OCI-LY1 (cell line): ENCODE measurements at regions not wholly inside any gene's neighbourhood (a gene's known extent, or its start where the extent isn't known, plus 50 kb on each side); places are given as distances from the start of the nearest gene placed in this dataset.

ENCODE experiments used
- H2AFZ ChIP-seq: fragments of 200-600 bp; sonication (generic), shearing (Covaris generic); 2 replicates; pipeline ENCODE4 v1.6.0; 2014; ENCODE audit warnings: antibody characterized with exemption, mild to moderate bottlenecking, low read length
- H3F3A ChIP-seq: fragments of 200-600 bp; sonication (generic), shearing (Covaris generic); 2 replicates; pipeline ENCODE4 v1.6.0; 2014; ENCODE audit warnings: mild to moderate bottlenecking, antibody characterized with exemption, low read length, moderate library complexity; ENCODE audit not compliant: insufficient read depth
- H3K27ac ChIP-seq: fragments of 200-600 bp; sonication (generic); 2 replicates; pipeline ENCODE4 v1.5.1; 2014; ENCODE audit warnings: low read length, mixed run types, mild to moderate bottlenecking, low read depth; ENCODE audit not compliant: poor library complexity, severe bottlenecking
- H3K27me3 ChIP-seq: fragments of 200-600 bp; sonication (generic); 2 replicates; pipeline ENCODE4 v1.6.0; 2014; ENCODE audit warnings: antibody characterized with exemption, mild to moderate bottlenecking, low read length, moderate library complexity; ENCODE audit not compliant: insufficient read depth
- H3K36me3 ChIP-seq: fragments of 200-600 bp; sonication (generic); 2 replicates; pipeline ENCODE4 v1.6.1; 2014; ENCODE audit warnings: mild to moderate bottlenecking, antibody characterized with exemption, low read length, moderate library complexity, mixed read lengths; ENCODE audit not compliant: insufficient read depth
- H3K4me1 ChIP-seq: fragments of 200-600 bp; sonication (generic); 2 replicates; pipeline ENCODE4 v1.5.1; 2014; ENCODE audit warnings: mild to moderate bottlenecking, low read length, moderate library complexity; ENCODE audit not compliant: insufficient read depth, severe bottlenecking
- H3K4me2 ChIP-seq: fragments of 200-600 bp; sonication (generic), shearing (Covaris generic); 2 replicates; pipeline ENCODE4 v1.6.1; 2014; ENCODE audit warnings: low read length
- H3K4me3 ChIP-seq: fragments of 200-600 bp; sonication (generic); 2 replicates; pipeline ENCODE4 v1.5.1; 2014; ENCODE audit warnings: low read length, low read depth, mild to moderate bottlenecking, mixed read lengths; ENCODE audit not compliant: poor library complexity, severe bottlenecking
- H3K79me2 ChIP-seq: fragments of 200-600 bp; shearing (Covaris generic); 2 replicates; pipeline ENCODE4 v1.6.1; 2016; ENCODE audit warnings: mixed run types, low read length, mixed read lengths; ENCODE audit not compliant: insufficient read depth
- H3K9ac ChIP-seq: fragments of 200-600 bp; sonication (generic), shearing (Covaris generic); 2 replicates; pipeline ENCODE4 v1.6.1; 2014; ENCODE audit warnings: mild to moderate bottlenecking, low read length, mixed read lengths
- H3K9me2 ChIP-seq: fragments of 200-600 bp; sonication (generic), shearing (Covaris generic); 2 replicates; pipeline ENCODE4 v1.6.1; 2014; ENCODE audit warnings: low read depth, mild to moderate bottlenecking, low read length, mixed read lengths
- H3K9me3 ChIP-seq: fragments of 200-600 bp; shearing (Covaris generic); 2 replicates; pipeline ENCODE4 v1.6.1; 2014; ENCODE audit warnings: low read length, mixed read lengths
- H4K20me1 ChIP-seq: fragments of 200-600 bp; sonication (generic), shearing (Covaris generic); 2 replicates; pipeline ENCODE4 v1.6.0; 2016; ENCODE audit warnings: mild to moderate bottlenecking, low read length; ENCODE audit not compliant: insufficient read depth
- EZH2 ChIP-seq: fragments of 200-600 bp; sonication (generic), shearing (Covaris generic); IDR thresholded peaks from 2 replicates; pipeline ENCODE4 v1.8.0; 2017; ENCODE audit warnings: borderline replicate concordance, mixed run types, mild to moderate bottlenecking, antibody characterized with exemption, low read length, moderate library complexity, mixed read lengths
- TF ChIP-seq, protein P1 (sequence below): fragments of 200-600 bp; sonication (generic), shearing (Covaris generic); IDR thresholded peaks from 2 replicates; pipeline ENCODE4 v1.5.1; 2017; ENCODE audit warnings: mild to moderate bottlenecking, antibody characterized with exemption, low read length, moderate library complexity, mixed read lengths

DNA sequence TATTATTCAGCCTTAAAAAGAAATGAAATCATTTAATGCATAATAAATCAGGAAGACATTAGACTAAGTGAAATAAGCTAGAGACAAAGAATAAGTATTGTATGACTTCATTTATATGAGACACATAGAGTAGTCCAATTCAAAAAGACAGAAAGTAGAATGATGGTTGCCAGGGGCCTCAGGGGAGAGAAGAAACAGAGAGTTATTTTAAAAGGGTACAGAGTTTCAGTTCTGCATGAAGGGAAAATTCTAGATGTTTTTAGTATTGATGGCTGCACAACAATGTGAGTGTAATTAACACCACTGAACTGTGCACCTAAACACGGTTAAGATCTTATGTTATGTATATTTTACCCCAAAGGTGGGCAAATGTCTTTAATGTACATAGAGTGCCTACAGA, 1407.9 kb upstream of the MAP3K7 start:
- Histone ChIP-seq H3K4me2 (no peak overlapping the region), H3K4me3 (no peak overlapping the region), H3K9me3 (no peaks in the 10 kb centered on the region), H2AFZ (no peak overlapping the region), H3K27ac (no peak overlapping the region), H4K20me1 (no peaks in the 10 kb centered on the region), H3K27me3 (no peaks in the 10 kb centered on the region), H3K79me2 (no peaks in the 10 kb centered on the region), H3K9ac (no peak overlapping the region), H3K4me1 (no peaks in the 10 kb centered on the region), H3K9me2 (no peaks in the 10 kb centered on the region), H3F3A (no peaks in the 10 kb centered on the region), H3K36me3 (no peaks in the 10 kb centered on the region)
- TF ChIP-seq EZH2 = no peak
- TF ChIP-seq, protein P1, sequence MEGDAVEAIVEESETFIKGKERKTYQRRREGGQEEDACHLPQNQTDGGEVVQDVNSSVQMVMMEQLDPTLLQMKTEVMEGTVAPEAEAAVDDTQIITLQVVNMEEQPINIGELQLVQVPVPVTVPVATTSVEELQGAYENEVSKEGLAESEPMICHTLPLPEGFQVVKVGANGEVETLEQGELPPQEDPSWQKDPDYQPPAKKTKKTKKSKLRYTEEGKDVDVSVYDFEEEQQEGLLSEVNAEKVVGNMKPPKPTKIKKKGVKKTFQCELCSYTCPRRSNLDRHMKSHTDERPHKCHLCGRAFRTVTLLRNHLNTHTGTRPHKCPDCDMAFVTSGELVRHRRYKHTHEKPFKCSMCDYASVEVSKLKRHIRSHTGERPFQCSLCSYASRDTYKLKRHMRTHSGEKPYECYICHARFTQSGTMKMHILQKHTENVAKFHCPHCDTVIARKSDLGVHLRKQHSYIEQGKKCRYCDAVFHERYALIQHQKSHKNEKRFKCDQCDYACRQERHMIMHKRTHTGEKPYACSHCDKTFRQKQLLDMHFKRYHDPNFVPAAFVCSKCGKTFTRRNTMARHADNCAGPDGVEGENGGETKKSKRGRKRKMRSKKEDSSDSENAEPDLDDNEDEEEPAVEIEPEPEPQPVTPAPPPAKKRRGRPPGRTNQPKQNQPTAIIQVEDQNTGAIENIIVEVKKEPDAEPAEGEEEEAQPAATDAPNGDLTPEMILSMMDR = no peak

DNA sequence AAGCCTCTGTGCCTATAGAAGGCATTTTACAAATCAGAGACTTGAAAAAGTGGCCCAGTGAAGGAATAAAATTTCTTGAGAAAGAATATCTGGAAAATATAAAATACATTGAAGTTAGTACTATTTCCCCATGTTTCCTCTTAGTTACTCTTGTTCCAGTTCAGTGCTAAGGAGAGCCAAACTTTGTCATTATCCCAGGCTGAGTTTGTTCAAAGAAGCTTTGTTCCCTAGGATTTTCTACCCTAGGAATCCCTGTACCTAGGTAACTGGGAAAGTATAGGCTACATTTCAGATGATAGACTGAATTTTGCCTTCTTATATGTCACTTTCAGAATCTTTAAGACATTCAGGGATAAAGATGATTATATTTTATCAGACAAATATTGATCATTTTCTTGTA, 1395.7 kb upstream of the MAP3K7 start:
- no peak overlapping the region for H3K9ac ChIP-seq
- H3K4me1 ChIP-seq = no peaks in the 10 kb centered on the region
- no peak overlapping the region for H2AFZ ChIP-seq
- H3K9me2 ChIP-seq = no peaks in the 10 kb centered on the region
- TF ChIP-seq EZH2 = no peak
- TF ChIP-seq, protein P1 = no peak
- H3K36me3 ChIP-seq = no peaks in the 10 kb centered on the region
- H3K9me3 ChIP-seq = no peaks in the 10 kb centered on the region
- H3K79me2 ChIP-seq = no peaks in the 10 kb centered on the region
- no peak overlapping the region for H3K27ac ChIP-seq
- H3K27me3 ChIP-seq = no peaks in the 10 kb centered on the region
- H3K4me3 ChIP-seq = no peak overlapping the region
- H3K4me2 ChIP-seq = no peak overlapping the region
- H4K20me1 ChIP-seq = no peaks in the 10 kb centered on the region
- H3F3A ChIP-seq = no peaks in the 10 kb centered on the region

DNA sequence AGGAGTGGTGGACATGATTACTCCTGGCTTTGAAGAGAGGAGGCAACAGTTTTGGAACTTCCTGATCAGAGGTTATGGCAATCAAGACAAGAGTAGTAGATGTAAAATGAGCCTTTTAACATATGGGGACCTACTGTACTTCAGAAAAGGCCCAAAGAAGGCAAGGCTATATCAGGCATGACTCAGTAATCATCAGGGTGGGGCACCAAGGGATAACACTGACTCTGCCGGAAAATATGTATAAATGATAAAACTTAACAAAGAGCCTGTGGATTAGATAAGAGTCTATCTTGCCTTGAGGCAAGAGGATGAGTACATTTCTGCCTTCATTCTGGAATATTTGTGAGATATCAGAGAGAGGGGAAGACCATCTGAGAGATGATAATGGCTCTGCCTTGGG, 1389.9 kb upstream of the MAP3K7 start:
- H4K20me1 ChIP-seq = no peaks in the 10 kb centered on the region
- H2AFZ ChIP-seq = no peak overlapping the region
- H3K27me3 ChIP-seq = no peaks in the 10 kb centered on the region
- no peak overlapping the region for H3K4me3 ChIP-seq
- TF ChIP-seq EZH2 = no peak
- TF ChIP-seq, protein P1 = no peak
- no peaks in the 10 kb centered on the region for H3K9me2 ChIP-seq
- no peaks in the 10 kb centered on the region for H3F3A ChIP-seq
- H3K9ac ChIP-seq = no peak overlapping the region
- H3K27ac ChIP-seq = no peak overlapping the region
- no peaks in the 10 kb centered on the region for H3K4me1 ChIP-seq
- no peaks in the 10 kb centered on the region for H3K36me3 ChIP-seq
- H3K4me2 ChIP-seq = no peak overlapping the region
- H3K79me2 ChIP-seq = no peaks in the 10 kb centered on the region
- no peaks in the 10 kb centered on the region for H3K9me3 ChIP-seq
